ENCODE measurements at regions not wholly inside any gene's neighbourhood (a gene's known extent, or its start where the extent isn't known, plus 50 kb on each side); places are given as distances from the start of the nearest gene placed in this dataset.

- no peak for TF ChIP-seq CTCF (IDR thresholded peaks at IDR 0.05)
- Histone ChIP-seq H3K4me3 (no peak overlapping the region), H3K4me1 (no peaks in the 10 kb centered on the region), H3K27me3 (no peaks in the 10 kb centered on the region), H3K36me3 (no peaks in the 10 kb centered on the region), H3K9me3 (no peaks in the 10 kb centered on the region), H3K27ac (no peak overlapping the region)
- no peak for DNase-seq (ENCODE audit: low spot score in 2 of 2)
- intact Hi-C loops (cut with DNase I) = no loop called here
These were observed 771.4 kb downstream of the OLFM4 start for GRCh38 chr13:53800011-53800410.

GRCh38 chr13:53807251-53807834 is 778.7 kb downstream of the OLFM4 start:
- no peak overlapping the region for H3K27ac ChIP-seq
- DNase-seq (ENCODE audit: low spot score in 2 of 2) = no peak
- TF ChIP-seq CTCF (IDR thresholded peaks at IDR 0.05) = no peak
- H3K9me3 ChIP-seq = no peaks in the 10 kb centered on the region
- intact Hi-C loops (cut with DNase I) = no loop called here
- no peak overlapping the region for H3K4me3 ChIP-seq
- no peaks in the 10 kb centered on the region for H3K27me3 ChIP-seq
- no peaks in the 10 kb centered on the region for H3K4me1 ChIP-seq
- H3K36me3 ChIP-seq = no peaks in the 10 kb centered on the region

GRCh38 chr13:53821632-53822031 is 793.0 kb downstream of the OLFM4 start:
- TF ChIP-seq CTCF (IDR thresholded peaks at IDR 0.05) = no peak
- no peaks in the 10 kb centered on the region for H3K27me3 ChIP-seq
- intact Hi-C loops (cut with DNase I) = no loop called here
- H3K27ac ChIP-seq = no peak overlapping the region
- H3K4me1 ChIP-seq = no peaks in the 10 kb centered on the region
- no peak overlapping the region for H3K4me3 ChIP-seq
- DNase-seq (ENCODE audit: low spot score in 2 of 2) = no peak
- H3K36me3 ChIP-seq = no peaks in the 10 kb centered on the region
- no peaks in the 10 kb centered on the region for H3K9me3 ChIP-seq

- Histone ChIP-seq H3K4me1 (no peaks in the 10 kb centered on the region), H3K4me3 (no peak overlapping the region)
These were observed 793.5 kb downstream of the OLFM4 start for GRCh38 chr13:53822136-53822535.

GRCh38 chr13:53839461-53839860 is 810.8 kb downstream of the OLFM4 start:
- no peaks in the 10 kb centered on the region for H3K36me3 ChIP-seq
- intact Hi-C loops (cut with DNase I) = no loop called here
- H3K27me3 ChIP-seq = no peaks in the 10 kb centered on the region
- no peaks in the 10 kb centered on the region for H3K9me3 ChIP-seq
- TF ChIP-seq CTCF (IDR thresholded peaks at IDR 0.05) = no peak
- no peak overlapping the region for H3K27ac ChIP-seq
- no peak overlapping the region for H3K4me3 ChIP-seq
- H3K4me1 ChIP-seq = no peaks in the 10 kb centered on the region
- DNase-seq (ENCODE audit: low spot score in 2 of 2) = no peak

More at GRCh38 chr13:53822136-53822535, 793.5 kb downstream of the OLFM4 start:
- intact Hi-C loops (cut with DNase I) = no loop called here
- TF ChIP-seq CTCF (IDR thresholded peaks at IDR 0.05) = no peak
- Histone ChIP-seq H3K36me3 (no peaks in the 10 kb centered on the region), H3K27ac (no peak overlapping the region), H3K27me3 (no peaks in the 10 kb centered on the region), H3K9me3 (no peaks in the 10 kb centered on the region)
- DNase-seq (ENCODE audit: low spot score in 2 of 2) = no peak
